H1 (cell line): ENCODE measurements at regions not wholly inside any gene's neighbourhood (a gene's known extent, or its start where the extent isn't known, plus 50 kb on each side); places are given as distances from the start of the nearest gene placed in this dataset.

Experiments
- CTCF ChIA-PET: fragments of 300-600 bp; sonication (Branson Sonifier 250); formaldehyde crosslinking; loops from one replicate; lab custom pipeline; 2021; ENCODE audit not compliant: partially characterized antibody; lab: Charles Lee
- POLR2A ChIA-PET: fragments of 300-600 bp; sonication (Branson Sonifier 250); formaldehyde crosslinking; loops from one replicate; lab custom pipeline; 2021; ENCODE audit warnings: inconsistent platforms; ENCODE audit not compliant: partially characterized antibody; lab: Charles Lee
- DNase-seq, 2 experiments: peaks; one replicate each; pipeline versions ENCODE4 v3.0.0 to v3.0.0-alpha.2; 2010 to 2022; ENCODE audit warnings: low spot score in 2 of 2, low read depth in 1 of 2, mixed read lengths in 1 of 2
- FAIRE-seq: peaks from 2 replicates; lab custom pipeline; 2011; peaks lifted over from hg19 to GRCh38; lab: Jason Lieb, UNC
- H2AFZ ChIP-seq: 2 replicates; pipeline ENCODE4 v1.8.1; 2012; ENCODE audit warnings: low read length, inconsistent platforms
- H2AK5ac ChIP-seq: 2 replicates; pipeline ENCODE4 v1.6.1; 2013; ENCODE audit warnings: low read depth, low read length
- H2BK120ac ChIP-seq: replicated peaks from 2 replicates; pipeline ENCODE3; 2013; ENCODE audit warnings: low read depth, low read length, inconsistent platforms
- H2BK12ac ChIP-seq: 2 replicates; pipeline ENCODE4 v1.6.1; 2013; ENCODE audit warnings: low read depth, low read length
- H2BK15ac ChIP-seq: 2 replicates; pipeline ENCODE4 v1.6.1; 2013; ENCODE audit warnings: low read length
- H2BK20ac ChIP-seq: 2 replicates; pipeline ENCODE4 v1.6.1; 2013; ENCODE audit warnings: low read length
- H2BK5ac ChIP-seq: 2 replicates; pipeline ENCODE4 v1.6.1; 2013; ENCODE audit warnings: low read depth, low read length
- H3K14ac ChIP-seq: 2 replicates; pipeline ENCODE4 v1.6.1; 2013; ENCODE audit warnings: inconsistent platforms; ENCODE audit not compliant: insufficient read length
- H3K18ac ChIP-seq: 2 replicates; pipeline ENCODE4 v1.6.1; 2013; ENCODE audit warnings: low read length; ENCODE audit errors: extremely low read depth
- H3K23ac ChIP-seq: 2 replicates; pipeline ENCODE4 v1.6.1; 2013; ENCODE audit warnings: inconsistent platforms; ENCODE audit not compliant: insufficient read length
- H3K23me2 ChIP-seq: 2 replicates; pipeline ENCODE4 v1.6.1; 2013; ENCODE audit warnings: low read depth, low read length
- H3K27ac ChIP-seq: 2 replicates; pipeline ENCODE4 v1.6.1; 2011; ENCODE audit warnings: low read depth, low read length, inconsistent platforms
- H3K27me3 ChIP-seq, 4 experiments: replicated peaks in 1 of 4; 1 replicate in 1 of 4; 2 replicates in 3 of 4; pipeline versions ENCODE4 v1.6.1 to v1.8.1; 2011 to 2013; ENCODE audit warnings: low read length in 3 of 4, mild to moderate bottlenecking in 3 of 4, inconsistent platforms in 2 of 4, mixed read lengths in 2 of 4, moderate library complexity in 1 of 4; ENCODE audit not compliant: control insufficient read depth in 3 of 4, insufficient read depth in 3 of 4; ENCODE audit errors: extremely low read depth in 1 of 4
- H3K36me3 ChIP-seq, 4 experiments: 2 replicates each; pipeline versions ENCODE4 v1.6.1 to v1.8.1; 2011 to 2013; ENCODE audit warnings: mild to moderate bottlenecking in 4 of 4, low read length in 3 of 4, moderate library complexity in 2 of 4, control low read depth in 1 of 4, inconsistent platforms in 1 of 4; ENCODE audit not compliant: insufficient read depth in 4 of 4, control insufficient read depth in 2 of 4
- H3K4ac ChIP-seq: replicated peaks from 2 replicates; pipeline ENCODE3; 2013; ENCODE audit warnings: low read length, low read depth, mixed read lengths, inconsistent platforms; ENCODE audit not compliant: insufficient read length
- H3K4me1 ChIP-seq, 4 experiments: replicated peaks in 1 of 4; 1 replicate in 1 of 4; 2 replicates in 3 of 4; pipeline versions ENCODE4 v1.6.1 to v1.8.1; 2011 to 2013; ENCODE audit warnings: low read length in 3 of 4, inconsistent platforms in 2 of 4, mixed read lengths in 1 of 4; ENCODE audit not compliant: insufficient read depth in 4 of 4, control insufficient read depth in 3 of 4
- H3K4me2 ChIP-seq, 2 experiments: 2 replicates each; pipeline versions ENCODE4 v1.6.1 to v1.8.1; 2011 to 2013; ENCODE audit warnings: low read depth in 2 of 2, low read length in 2 of 2, control low read depth in 1 of 2, inconsistent platforms in 1 of 2, mild to moderate bottlenecking in 1 of 2; ENCODE audit not compliant: insufficient read depth in 1 of 2
- H3K4me3 ChIP-seq, 4 experiments: fragments of 200-600, 300-600 bp in 1 of 4; sonication (generic), shearing (Covaris generic), sonication (Bioruptor Twin) in 1 of 4; 2 replicates each; pipeline versions ENCODE4 v1.5.1 to v1.8.1; 2011 to 2016; ENCODE audit warnings: low read length in 4 of 4, low read depth in 3 of 4, control low read depth in 2 of 4, inconsistent platforms in 2 of 4, mild to moderate bottlenecking in 2 of 4, mixed read lengths in 1 of 4, moderate library complexity in 1 of 4; ENCODE audit not compliant: insufficient read depth in 2 of 4; ENCODE audit errors: extremely low read depth in 1 of 4
- H3K56ac ChIP-seq: replicated peaks from 2 replicates; pipeline ENCODE3; 2013; ENCODE audit warnings: low read depth, mild to moderate bottlenecking, mixed read lengths, low read length, inconsistent platforms; ENCODE audit not compliant: insufficient read length
- H3K79me1 ChIP-seq: 2 replicates; pipeline ENCODE4 v1.6.1; 2013; ENCODE audit warnings: low read depth, low read length, control low read depth
- H3K79me2 ChIP-seq, 2 experiments: 2 replicates each; pipeline versions ENCODE4 v1.6.1 to v1.8.1; 2012 to 2013; ENCODE audit warnings: low read length in 2 of 2, mild to moderate bottlenecking in 2 of 2, inconsistent platforms in 1 of 2; ENCODE audit not compliant: insufficient read depth in 2 of 2, control insufficient read depth in 1 of 2
- H3K9ac ChIP-seq, 4 experiments: replicated peaks in 1 of 4; 1 replicate in 1 of 4; 2 replicates in 3 of 4; pipeline versions ENCODE4 v1.6.1 to v1.8.1; 2011 to 2013; ENCODE audit warnings: low read depth in 3 of 4, low read length in 3 of 4, control low read depth in 2 of 4, mild to moderate bottlenecking in 2 of 4, moderate library complexity in 2 of 4, inconsistent platforms in 1 of 4; ENCODE audit errors: extremely low read depth in 1 of 4
- H3K9me3 ChIP-seq, 2 experiments: 2 replicates each; pipeline versions ENCODE4 v1.6.1 to v1.8.1; 2012 to 2013; ENCODE audit warnings: mild to moderate bottlenecking in 2 of 2, moderate library complexity in 2 of 2, control low read depth in 1 of 2, inconsistent platforms in 1 of 2, low read depth in 1 of 2, low read length in 1 of 2, mixed read lengths in 1 of 2; ENCODE audit not compliant: insufficient read depth in 2 of 2
- H4K20me1 ChIP-seq, 2 experiments: replicated peaks in 1 of 2; 2 replicates each; pipeline versions ENCODE3 to v1.8.1; 2011 to 2013; ENCODE audit warnings: inconsistent platforms in 2 of 2, low read length in 2 of 2, mild to moderate bottlenecking in 1 of 2; ENCODE audit not compliant: insufficient read depth in 2 of 2, control insufficient read depth in 1 of 2
- H4K5ac ChIP-seq: 2 replicates; pipeline ENCODE4 v1.6.1; 2013; ENCODE audit warnings: low read length, low read depth, mixed read lengths, inconsistent platforms; ENCODE audit not compliant: insufficient read length
- H4K8ac ChIP-seq: 2 replicates; pipeline ENCODE4 v1.8.0; 2013; ENCODE audit warnings: mild to moderate bottlenecking, moderate library complexity, low read length, inconsistent platforms; ENCODE audit not compliant: insufficient read depth; ENCODE audit errors: extremely low read depth
- H4K91ac ChIP-seq: replicated peaks from 2 replicates; pipeline ENCODE3; 2013; ENCODE audit warnings: low read length, mixed read lengths, inconsistent platforms; ENCODE audit not compliant: insufficient read length
- EP300 ChIP-seq, 2 experiments: IDR thresholded peaks; 1 replicate in 1 of 2; 2 replicates in 1 of 2; pipeline ENCODE4 v1.6.1; 2011 to 2012; ENCODE audit warnings: low read depth in 2 of 2, low read length in 2 of 2, mild to moderate bottlenecking in 2 of 2, borderline replicate concordance in 1 of 2, inconsistent platforms in 1 of 2, moderate library complexity in 1 of 2
- GABPA ChIP-seq: IDR thresholded peaks from 2 replicates; pipeline ENCODE4 v1.6.1; 2011; ENCODE audit warnings: mild to moderate bottlenecking, low read length, moderate library complexity, borderline replicate concordance; ENCODE audit not compliant: insufficient read depth
- HDAC2 ChIP-seq, 2 experiments: fragments of 300-600 bp in 1 of 2; sonication (generic) in 1 of 2; IDR thresholded peaks; 2 replicates each; pipeline ENCODE4 v1.6.1; 2011 to 2012; ENCODE audit warnings: low read depth in 2 of 2, low read length in 2 of 2, mild to moderate bottlenecking in 2 of 2, moderate library complexity in 2 of 2, borderline replicate concordance in 1 of 2, inconsistent platforms in 1 of 2
- KDM1A ChIP-seq: fragments of 200-600, 300-600 bp; sonication (generic); IDR thresholded peaks from 2 replicates; pipeline ENCODE4 v1.7.1; 2016; ENCODE audit warnings: mild to moderate bottlenecking, low read length, borderline replicate concordance
- POLR2A ChIP-seq, 2 experiments: IDR thresholded peaks; 1 replicate in 1 of 2; 2 replicates in 1 of 2; pipeline ENCODE4 v1.6.1; 2011; ENCODE audit warnings: low read depth in 2 of 2, low read length in 2 of 2, mild to moderate bottlenecking in 2 of 2; ENCODE audit errors: control extremely low read depth in 1 of 2
- POLR2AphosphoS5 ChIP-seq: IDR thresholded peaks from 2 replicates; pipeline ENCODE4 v1.6.1; 2011; ENCODE audit warnings: low read depth, low read length
- SP1 ChIP-seq: IDR thresholded peaks from 2 replicates; pipeline ENCODE4 v1.6.1; 2011; ENCODE audit warnings: low read depth, low read length
- SP4 ChIP-seq: IDR thresholded peaks from 2 replicates; pipeline ENCODE4 v1.6.1; 2012; ENCODE audit warnings: low read length, inconsistent platforms
- WGBS, 2 experiments: shearing (Covaris generic) in 1 of 2; methylation state at CpG; one replicate each; pipeline versions ENCODE4 v1.1.6 to v1.1.7; 2013 to 2015; ENCODE audit warnings: low lambda C conversion rate in 2 of 2, mixed read lengths in 2 of 2, inconsistent platforms in 1 of 2, low coverage in 1 of 2, missing lambda C conversion rate in 1 of 2; ENCODE audit not compliant: insufficient replicate concordance in 2 of 2, insufficient coverage in 1 of 2, insufficient read length in 1 of 2; ENCODE audit errors: extremely low coverage in 1 of 2, missing lambda C conversion rate in 1 of 2; 5-methylcytosine and 5-hydroxymethylcytosine counted together

GRCh38 chr12:4159851-4160250 lies 113.7 kb upstream of the CCND2 start:
- Histone ChIP-seq H2BK120ac (no peak overlapping the region), H3K18ac (no peak overlapping the region), H4K8ac (no peak overlapping the region), H3K56ac (no peak overlapping the region), H3K27me3 (no peaks in the 10 kb centered on the region), H2BK15ac (no peak overlapping the region), H2BK12ac (no peak overlapping the region; the same call in 1 of the 2 replicates), H3K23ac (no peak overlapping the region), H3K36me3 (no peaks in the 10 kb centered on the region), H3K4me3 (no peak overlapping the region), H3K79me1 (no peaks in the 10 kb centered on the region), H3K27ac (no peak overlapping the region), H3K4me2 (no peak overlapping the region), H2BK5ac (no peak overlapping the region), H2AFZ (no peak overlapping the region), H3K4me1 (peaks cover 4 to 9% (median 7%) of the 10 kb centered on the region in 4 experiments), H2BK20ac (no peak overlapping the region), H3K9me3 (no peaks in the 10 kb centered on the region), H4K91ac (no peak overlapping the region), H3K4ac (no peak overlapping the region), H4K5ac (no peak overlapping the region), H4K20me1 (no peaks in the 10 kb centered on the region), H3K14ac (no peak overlapping the region), H3K9ac (no peak overlapping the region), H3K79me2 (no peaks in the 10 kb centered on the region), H3K23me2 (peaks cover 7% of the 10 kb centered on the region; the same call in 1 of the 2 replicates), H2AK5ac (no peak overlapping the region)
- POLR2A ChIA-PET: no interaction called here
- CTCF ChIA-PET: interaction anchor here (0.5 to 1.7 kb wide), 2 partner anchors 95 to 274 kb away, joined by 3 read pairs; no protein-coding TSS in a partner anchor
- FAIRE-seq (no peak), DNase-seq (peak in 1 of 2 experiments; percentile 16)
- WGBS, 2 experiments: 100% methylated on average over 2 of the region's 2 CpGs; no CpG with 5 or more reads in 1 of the 2 experiments
- TF ChIP-seq KDM1A (no peak), POLR2AphosphoS5 (no peak), SP4 (no peak), HDAC2 (IDR thresholded peaks at IDR 0.05; ENCODE audit: borderline replicate concordance in 1 of 2, low read depth in 2 of 2, low read length in 2 of 2) (no peak), EP300 (IDR thresholded peaks at IDR 0.05; ENCODE audit: borderline replicate concordance in 1 of 2, low read depth in 2 of 2, low read length in 2 of 2) (no peak), POLR2A (IDR thresholded peaks at IDR 0.05; ENCODE audit: control extremely low read depth in 1 of 2, low read depth in 2 of 2, low read length in 2 of 2) (no peak), SP1 (no peak), GABPA (no peak)
